ENCODE measurements at regions not wholly inside any gene's neighbourhood (a gene's known extent, or its start where the extent isn't known, plus 50 kb on each side); places are given as distances from the start of the nearest gene placed in this dataset.

- no peak for TF ChIP-seq CTCF (conservative IDR thresholded peaks at IDR 0.05; ENCODE audit: low read length)
- DNase-seq (ENCODE audit: low read depth) = no peak
- no peak overlapping the region for H3K4me3 ChIP-seq (ENCODE audit: low read length)
Measured at GRCh38 chr12:108052260-108052659, 76.8 kb upstream of the WSCD2 start.

- no peak for TF ChIP-seq CTCF (conservative IDR thresholded peaks at IDR 0.05; ENCODE audit: low read length)
Measured at GRCh38 chr12:108053512-108053911, 75.6 kb upstream of the WSCD2 start.

GRCh38 chr12:108054496-108054895 is 74.6 kb upstream of the WSCD2 start:
- no peak overlapping the region for H3K4me3 ChIP-seq (ENCODE audit: low read length)
- DNase-seq (ENCODE audit: low read depth) = no peak
- no peak for TF ChIP-seq CTCF (conservative IDR thresholded peaks at IDR 0.05; ENCODE audit: low read length)

More at GRCh38 chr12:108053512-108053911, 75.6 kb upstream of the WSCD2 start:
- DNase-seq (ENCODE audit: low read depth) = no peak
- no peak overlapping the region for H3K4me3 ChIP-seq (ENCODE audit: low read length)

GRCh38 chr12:108055141-108055540 is 73.9 kb upstream of the WSCD2 start:
- no peak for TF ChIP-seq CTCF (conservative IDR thresholded peaks at IDR 0.05; ENCODE audit: low read length)
- H3K4me3 ChIP-seq (ENCODE audit: low read length) = no peak overlapping the region
- no peak for DNase-seq (ENCODE audit: low read depth)

GRCh38 chr12:108060067-108060466 is 69.0 kb upstream of the WSCD2 start:
- no peak for DNase-seq (ENCODE audit: low read depth)
- TF ChIP-seq CTCF (conservative IDR thresholded peaks at IDR 0.05; ENCODE audit: low read length) = no peak
- H3K4me3 ChIP-seq (ENCODE audit: low read length) = no peak overlapping the region

- no peak overlapping the region for H3K4me3 ChIP-seq (ENCODE audit: low read length)
- DNase-seq (ENCODE audit: low read depth) = no peak
- TF ChIP-seq CTCF (conservative IDR thresholded peaks at IDR 0.05; ENCODE audit: low read length) = no peak
Measured at GRCh38 chr12:108060903-108061302, 68.2 kb upstream of the WSCD2 start.

- H3K4me3 ChIP-seq (ENCODE audit: low read length) = no peak overlapping the region
- DNase-seq (ENCODE audit: low read depth) = peak; percentile 2
- peak; percentile 41 for TF ChIP-seq CTCF (conservative IDR thresholded peaks at IDR 0.05; ENCODE audit: low read length)
Measured at GRCh38 chr12:108063192-108063591, 65.9 kb upstream of the WSCD2 start.
